ENCODE measurements at regions not wholly inside any gene's neighbourhood (a gene's known extent, or its start where the extent isn't known, plus 50 kb on each side); places are given as distances from the start of the nearest gene placed in this dataset.
"Not testable (repeated sequence)": the region's sequence is repeated elsewhere in the genome, so short reads cannot be mapped to it uniquely, and the experiment has no call there.

DNA sequence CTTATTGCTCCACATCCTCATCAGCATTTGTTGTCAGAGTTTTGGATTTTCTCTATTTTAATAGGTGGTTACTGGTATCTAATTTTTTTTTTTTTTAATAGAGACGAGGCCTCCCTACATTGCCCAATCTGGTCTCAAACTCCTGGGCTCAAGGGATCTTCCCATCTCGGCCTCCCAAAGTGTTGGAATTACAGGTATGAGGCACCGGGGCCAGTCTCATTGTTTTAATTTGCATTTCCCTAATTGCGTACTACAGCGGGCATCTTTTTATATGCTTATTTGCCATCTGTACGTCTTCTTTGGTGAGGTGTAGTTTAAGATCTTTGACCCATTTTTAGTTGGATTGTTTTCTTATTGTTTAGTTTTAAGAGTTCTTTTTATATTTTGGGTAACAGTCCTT, 210.4 kb upstream of the SULF2 start:
- Histone ChIP-seq H3K27ac (ENCODE audit: low read depth) (no peak overlapping the region), H3K4me3 (ENCODE audit: low read depth, low read length) (no peak overlapping the region), H3K36me3 (ENCODE audit: insufficient read depth) (no peaks in the 10 kb centered on the region), H3K4me1 (ENCODE audit: insufficient read depth) (no peaks in the 10 kb centered on the region)
- WGBS: 69% methylated on average over 6 of the region's 6 CpGs
- DNase-seq (ENCODE audit: extremely low spot score): no peak

DNA sequence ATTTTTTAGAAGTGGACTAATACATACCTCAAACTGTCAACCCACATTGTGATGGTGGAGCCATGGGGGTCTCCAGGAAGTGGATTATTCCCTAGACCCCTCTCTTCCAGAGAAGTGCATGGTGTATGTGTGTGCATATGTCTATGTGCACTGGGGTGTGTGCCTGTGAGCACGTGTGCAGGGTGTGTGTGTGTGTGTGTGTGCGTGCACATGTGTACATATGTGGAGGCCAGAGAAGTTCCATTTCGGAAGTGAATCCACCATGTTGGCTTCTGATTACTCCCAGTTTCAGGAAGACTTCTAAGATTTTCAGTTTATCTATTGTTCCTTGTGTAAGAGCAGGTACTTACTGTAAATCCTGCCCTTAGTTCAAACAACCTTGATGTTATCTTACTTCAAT, 208.5 kb upstream of the SULF2 start:
- Histone ChIP-seq H3K36me3 (ENCODE audit: insufficient read depth) (no peaks in the 10 kb centered on the region), H3K27ac (ENCODE audit: low read depth) (no peak overlapping the region)
- WGBS: 95% methylated on average over 3 of the region's 3 CpGs

DNA sequence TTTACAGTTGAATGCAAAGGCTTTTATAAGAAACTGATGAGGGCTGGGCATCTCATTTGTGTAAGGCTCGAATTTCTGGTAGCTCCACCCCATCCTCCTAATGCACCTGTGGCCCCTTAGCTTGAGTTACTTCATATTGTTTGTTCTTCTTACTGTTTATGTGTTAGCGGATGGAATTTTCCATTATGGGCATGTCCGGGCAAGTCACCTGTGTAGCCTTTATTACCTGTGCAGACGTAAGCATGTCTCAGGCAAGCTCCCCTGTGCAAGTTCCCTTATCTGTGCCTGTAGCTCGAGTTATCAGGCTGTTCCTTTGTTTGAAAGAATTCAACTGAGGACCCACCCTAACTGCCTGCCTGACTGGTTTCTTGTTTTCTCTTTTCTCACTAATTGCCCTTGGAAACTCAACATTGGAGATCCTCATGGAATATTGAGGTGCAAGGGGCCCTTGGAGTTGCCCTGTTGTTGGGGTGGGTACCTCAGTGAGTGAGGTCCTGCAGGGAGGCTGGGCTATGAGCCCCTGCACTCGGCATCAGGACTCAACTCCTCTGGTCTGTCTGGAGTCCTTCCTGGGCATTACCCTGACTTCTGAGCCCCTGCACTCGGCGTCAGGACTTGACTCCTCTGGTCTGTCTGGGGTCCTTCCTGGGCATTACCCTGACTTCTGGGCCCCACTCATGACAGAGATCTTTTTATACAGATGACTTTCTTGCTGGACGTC, 207.9 kb upstream of the SULF2 start:
- 89% methylated on average over 9 of the region's 9 CpGs for WGBS
- DNase-seq (ENCODE audit: extremely low spot score): no peak
- H3K27ac ChIP-seq (ENCODE audit: low read depth): no peak overlapping the region
- no peaks in the 10 kb centered on the region for H3K36me3 ChIP-seq (ENCODE audit: insufficient read depth)
- no peak overlapping the region for H3K4me3 ChIP-seq (ENCODE audit: low read depth, low read length)
- no peaks in the 10 kb centered on the region for H3K4me1 ChIP-seq (ENCODE audit: insufficient read depth)

More for the DNA sequence above, 208.5 kb upstream of the SULF2 start:
- no peak overlapping the region for H3K4me3 ChIP-seq (ENCODE audit: low read depth, low read length)
- no peak for DNase-seq (ENCODE audit: extremely low spot score)
- H3K4me1 ChIP-seq (ENCODE audit: insufficient read depth): no peaks in the 10 kb centered on the region

DNA sequence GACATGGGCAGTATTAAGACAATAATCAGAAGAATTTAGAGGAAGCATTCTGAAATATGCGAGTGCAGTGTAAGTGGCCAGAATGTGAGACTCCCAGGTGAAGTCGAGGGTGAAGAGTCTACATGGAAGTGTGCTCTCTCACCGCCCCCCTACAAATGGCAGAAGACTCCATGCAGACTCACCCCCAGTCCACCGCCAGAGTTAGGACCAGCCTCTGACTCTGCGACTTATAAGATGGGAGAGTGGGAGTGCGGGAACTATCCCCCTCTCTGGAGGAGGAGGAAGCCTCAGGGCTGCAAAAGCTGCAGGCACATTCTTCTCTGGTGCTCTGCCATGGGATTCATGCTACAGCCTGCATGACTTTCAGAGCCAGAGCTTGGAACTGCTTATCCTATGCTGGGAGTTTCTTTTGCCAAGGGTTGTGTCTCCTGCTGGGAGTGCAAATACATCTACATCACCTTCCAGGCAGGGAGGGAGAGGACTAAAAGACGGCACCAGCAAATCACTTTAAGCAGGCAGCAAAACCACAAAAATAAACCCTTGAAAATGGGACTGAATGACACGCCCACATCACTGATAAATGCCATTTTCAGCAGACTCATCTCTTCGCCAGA, 206.7 kb upstream of the SULF2 start:
- Histone ChIP-seq H3K4me3 (ENCODE audit: low read depth, low read length) (no peak overlapping the region), H3K4me1 (ENCODE audit: insufficient read depth) (no peaks in the 10 kb centered on the region), H3K27ac (ENCODE audit: low read depth) (no peak overlapping the region), H3K36me3 (ENCODE audit: insufficient read depth) (no peaks in the 10 kb centered on the region)
- DNase-seq (ENCODE audit: extremely low spot score): no peak
- WGBS: 68% methylated on average over 9 of the region's 9 CpGs

DNA sequence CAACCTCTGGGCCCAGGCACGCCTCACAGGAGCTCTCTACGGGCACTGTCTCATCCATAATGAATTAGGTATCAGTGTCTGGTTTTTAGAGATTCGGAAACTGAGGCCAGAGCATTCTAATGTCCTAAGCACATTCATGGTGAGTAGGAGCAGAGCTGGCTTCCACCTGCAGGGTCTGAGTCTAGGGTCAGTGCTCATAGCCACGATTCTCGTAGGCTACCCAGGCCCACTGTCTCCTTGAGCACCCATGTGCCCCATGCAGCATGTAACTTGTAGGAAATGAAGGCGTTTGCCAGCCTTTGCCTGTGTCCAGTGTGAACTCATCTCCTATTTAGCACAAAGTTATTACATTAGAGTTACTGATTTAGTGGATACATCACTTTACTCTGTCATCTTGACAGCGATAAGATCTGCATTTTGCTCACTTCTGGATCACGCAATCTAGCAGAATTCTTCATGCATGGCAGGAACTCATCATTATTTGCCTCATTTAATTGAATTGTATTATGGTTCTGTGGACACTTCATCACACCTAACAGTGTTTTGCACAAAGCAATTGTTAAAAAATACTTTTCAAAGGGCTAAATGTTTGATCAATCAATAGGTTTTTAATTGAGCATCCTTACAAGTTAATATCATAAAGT, 205.3 kb upstream of the SULF2 start:
- H3K4me1 ChIP-seq (ENCODE audit: insufficient read depth): no peaks in the 10 kb centered on the region
- no peak for DNase-seq (ENCODE audit: extremely low spot score)
- H3K4me3 ChIP-seq (ENCODE audit: low read depth, low read length): no peak overlapping the region
- H3K36me3 ChIP-seq (ENCODE audit: insufficient read depth): no peaks in the 10 kb centered on the region
- no peak overlapping the region for H3K27ac ChIP-seq (ENCODE audit: low read depth)
- WGBS: 92% methylated on average over 8 of the region's 8 CpGs

DNA sequence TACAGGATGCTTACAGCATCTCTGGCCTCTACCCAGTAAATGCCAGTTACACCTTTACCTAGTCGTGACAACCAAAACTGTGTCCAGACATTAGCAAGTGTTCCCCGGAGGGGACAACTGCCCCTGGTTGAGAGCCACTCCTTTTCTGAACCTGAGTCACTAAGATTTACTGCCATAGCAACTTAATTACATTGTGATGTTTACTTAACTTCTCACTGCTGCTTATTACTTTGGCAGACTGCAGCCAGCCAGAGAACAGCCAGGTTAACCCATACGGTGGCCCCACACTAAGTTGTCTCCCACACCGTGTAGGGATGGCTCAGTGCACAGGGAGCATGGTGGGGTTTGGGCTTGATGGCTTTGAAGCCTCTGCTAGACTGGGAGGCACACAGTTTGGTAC, 204.7 kb upstream of the SULF2 start:
- H3K36me3 ChIP-seq (ENCODE audit: insufficient read depth): no peaks in the 10 kb centered on the region
- 37% methylated on average over 4 of the region's 4 CpGs for WGBS
- peak; percentile 45 for DNase-seq (ENCODE audit: extremely low spot score)
- no peak overlapping the region for H3K27ac ChIP-seq (ENCODE audit: low read depth)
- H3K4me1 ChIP-seq (ENCODE audit: insufficient read depth): no peaks in the 10 kb centered on the region
- no peak overlapping the region for H3K4me3 ChIP-seq (ENCODE audit: low read depth, low read length)

DNA sequence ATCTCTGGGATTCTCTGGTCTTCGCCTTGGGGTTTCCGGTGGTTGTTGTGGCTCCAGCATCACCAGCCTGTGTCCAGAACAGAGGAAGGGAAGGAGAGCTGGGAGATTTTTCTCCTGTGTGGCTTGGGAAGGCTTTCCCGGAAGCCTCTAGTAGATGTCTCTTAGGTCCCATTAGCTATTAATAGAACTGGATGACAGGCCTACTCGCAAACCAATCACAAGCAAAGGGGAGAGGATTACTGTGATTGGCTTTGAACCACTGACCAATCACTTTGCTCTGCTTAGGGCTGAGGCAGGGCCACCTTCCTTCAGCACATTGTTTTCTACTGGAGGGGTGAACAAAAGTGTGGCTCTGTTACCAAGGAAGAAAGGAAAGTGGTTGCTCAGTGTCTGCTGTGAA, 203.4 kb upstream of the SULF2 start:
- H3K4me1 ChIP-seq (ENCODE audit: insufficient read depth): no peaks in the 10 kb centered on the region
- no peak overlapping the region for H3K27ac ChIP-seq (ENCODE audit: low read depth)
- no peaks in the 10 kb centered on the region for H3K36me3 ChIP-seq (ENCODE audit: insufficient read depth)
- H3K4me3 ChIP-seq (ENCODE audit: low read depth, low read length): no peak overlapping the region
- no peak for DNase-seq (ENCODE audit: extremely low spot score)
- WGBS: 63% methylated on average over 4 of the region's 4 CpGs

DNA sequence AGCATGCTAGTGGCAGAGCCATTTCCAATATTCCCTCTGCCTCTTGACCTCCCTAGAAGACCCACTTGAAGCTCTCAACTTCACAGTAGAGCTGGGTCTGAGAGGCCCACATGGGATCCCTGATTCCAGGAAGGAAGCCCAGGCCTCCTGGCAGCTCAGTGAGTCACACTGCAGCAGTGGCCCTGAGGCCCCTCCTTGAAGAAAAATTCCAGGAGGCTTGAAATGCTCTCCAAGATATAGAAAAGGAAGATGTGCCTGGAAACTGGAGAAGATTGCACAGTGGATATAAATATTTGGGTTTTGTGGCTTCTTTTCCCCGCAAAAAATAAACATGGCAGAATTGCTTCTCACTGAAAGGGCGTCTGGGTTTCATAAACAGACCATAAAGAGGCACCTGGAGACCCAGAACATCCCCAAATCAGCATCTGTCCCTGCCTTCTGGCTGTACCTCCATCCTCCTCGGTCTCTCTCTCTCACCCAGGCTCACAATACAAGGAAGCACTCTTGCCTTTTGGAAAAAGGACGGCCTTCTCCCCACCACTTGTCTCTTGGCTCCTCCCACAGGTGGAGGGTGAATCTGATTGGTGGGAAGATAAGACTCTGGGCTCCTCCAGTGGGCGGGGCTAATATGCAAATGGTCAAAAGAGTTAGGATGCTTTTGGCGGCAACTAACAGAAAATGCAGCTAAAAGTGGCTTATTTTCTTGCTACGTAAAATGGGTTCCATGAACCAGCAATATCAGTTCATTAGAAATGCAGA, 200.0 kb upstream of the SULF2 start:
- 66% methylated on average over 7 of the region's 7 CpGs for WGBS
- no peaks in the 10 kb centered on the region for H3K36me3 ChIP-seq (ENCODE audit: insufficient read depth)
- no peak for DNase-seq (ENCODE audit: extremely low spot score)
- no peak overlapping the region for H3K4me3 ChIP-seq (ENCODE audit: low read depth, low read length)
- H3K4me1 ChIP-seq (ENCODE audit: insufficient read depth): no peaks in the 10 kb centered on the region
- no peak overlapping the region for H3K27ac ChIP-seq (ENCODE audit: low read depth)

DNA sequence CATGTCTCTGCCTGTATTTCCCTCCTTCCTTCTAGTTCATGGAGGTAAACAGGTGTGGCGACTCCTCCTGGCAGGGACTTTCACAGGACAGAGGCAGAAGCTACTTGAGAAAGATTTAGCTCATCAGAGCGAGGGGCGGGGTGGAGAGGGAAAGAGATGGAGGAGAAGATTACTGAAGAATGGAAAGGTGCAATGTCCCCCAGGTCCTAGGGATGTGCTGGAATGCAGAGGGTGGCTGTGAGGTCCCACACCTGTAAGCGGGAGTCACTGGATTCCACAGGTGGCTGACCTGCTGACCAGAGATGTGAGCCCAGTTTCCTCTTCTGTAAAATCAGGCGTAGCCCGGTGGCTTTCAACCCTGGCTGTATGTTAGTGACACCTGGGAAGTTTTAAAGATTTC, 199.2 kb upstream of the SULF2 start:
- no peak for DNase-seq (ENCODE audit: extremely low spot score)
- H3K4me1 ChIP-seq (ENCODE audit: insufficient read depth): no peaks in the 10 kb centered on the region
- no peaks in the 10 kb centered on the region for H3K36me3 ChIP-seq (ENCODE audit: insufficient read depth)
- WGBS: 93% methylated on average over 6 of the region's 6 CpGs
- no peak overlapping the region for H3K4me3 ChIP-seq (ENCODE audit: low read depth, low read length)
- H3K27ac ChIP-seq (ENCODE audit: low read depth): no peak overlapping the region

DNA sequence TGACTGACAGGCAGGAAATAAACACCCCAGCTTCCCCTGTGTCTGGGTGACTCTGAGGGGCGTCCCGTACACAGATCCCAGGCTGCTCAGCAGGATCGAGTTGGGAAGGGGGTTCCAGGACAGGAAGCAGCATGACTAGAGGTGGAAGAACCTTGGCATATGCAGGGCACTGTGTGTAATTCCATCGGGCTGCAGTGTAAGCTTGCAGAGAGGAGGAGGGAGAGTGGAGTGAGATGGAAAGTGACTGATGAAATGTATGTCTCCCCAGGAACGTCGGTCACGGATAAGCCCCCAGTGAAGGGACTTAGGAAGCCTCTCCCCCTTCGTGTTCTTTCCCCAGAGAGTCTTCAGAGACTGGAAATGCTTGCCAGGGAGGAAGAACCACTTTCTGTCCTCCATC, 198.4 kb upstream of the SULF2 start:
- DNase-seq (ENCODE audit: extremely low spot score); H3K4me1 ChIP-seq (ENCODE audit: insufficient read depth); H3K4me3 ChIP-seq (ENCODE audit: low read depth, low read length); H3K27ac ChIP-seq (ENCODE audit: low read depth); H3K36me3 ChIP-seq (ENCODE audit: insufficient read depth): not testable (repeated sequence)
- 49% methylated on average over 8 of the region's 8 CpGs for WGBS

DNA sequence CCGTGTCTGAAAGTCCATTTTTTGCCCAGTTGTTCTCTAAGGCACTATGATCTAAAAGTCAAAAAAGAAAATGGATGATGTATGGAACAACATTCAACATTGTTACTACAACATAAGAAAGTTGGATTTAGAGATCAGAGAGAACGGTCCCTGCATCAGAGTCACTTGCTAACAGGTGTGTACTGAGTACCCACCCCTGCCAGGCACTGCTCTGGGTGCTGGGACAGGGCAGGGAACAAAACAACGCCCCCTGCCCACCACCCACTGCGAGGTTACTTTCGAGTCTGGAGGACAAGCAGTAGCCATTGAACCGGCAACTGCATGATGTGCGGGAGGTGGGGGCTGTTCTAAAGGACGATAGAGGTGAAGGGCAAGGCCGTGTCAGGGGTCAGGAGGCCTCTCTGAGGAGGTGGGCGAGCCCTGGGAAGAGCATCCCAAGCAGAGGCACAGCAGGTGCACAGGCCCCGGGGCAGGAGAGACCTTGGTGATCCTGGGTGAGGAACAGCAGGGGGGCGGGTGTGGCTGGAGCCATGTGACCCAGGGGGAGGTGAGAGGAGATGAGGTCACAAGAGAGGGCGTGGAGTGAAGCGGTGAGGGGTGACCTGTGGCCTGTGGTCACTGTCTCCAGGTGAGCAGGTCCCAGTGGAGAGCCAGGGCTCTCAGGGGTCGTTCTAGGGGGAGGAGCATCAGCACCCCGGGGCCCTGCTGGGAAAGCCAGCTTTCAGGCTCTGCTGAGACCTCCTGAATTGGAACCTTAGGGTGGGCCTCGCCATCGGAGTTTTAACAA, 197.5 kb upstream of the SULF2 start:
- no peak for DNase-seq (ENCODE audit: extremely low spot score)
- no peak overlapping the region for H3K4me3 ChIP-seq (ENCODE audit: low read depth, low read length)
- no peaks in the 10 kb centered on the region for H3K4me1 ChIP-seq (ENCODE audit: insufficient read depth)
- 90% methylated on average over 18 of the region's 18 CpGs for WGBS
- H3K27ac ChIP-seq (ENCODE audit: low read depth): no peak overlapping the region
- no peaks in the 10 kb centered on the region for H3K36me3 ChIP-seq (ENCODE audit: insufficient read depth)

DNA sequence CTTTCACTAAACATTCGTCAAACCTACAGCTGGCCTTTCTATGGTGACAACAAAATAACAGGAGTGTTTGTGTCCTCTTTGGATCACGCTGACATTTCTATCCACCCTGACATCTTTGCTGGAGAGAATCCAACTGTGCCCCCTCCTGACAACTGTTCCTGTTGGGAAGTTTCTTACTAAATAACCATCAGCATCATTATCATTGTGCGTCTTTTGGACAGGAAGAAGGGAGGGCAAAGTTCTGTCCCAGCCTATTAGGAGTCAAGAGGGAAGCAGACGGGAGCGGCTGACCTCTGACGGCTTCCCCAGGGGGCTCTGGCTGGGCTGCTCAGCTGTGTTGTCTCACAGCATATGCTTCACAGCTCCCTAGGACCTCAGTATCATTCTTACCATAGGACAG, 195.9 kb upstream of the SULF2 start:
- DNase-seq (ENCODE audit: extremely low spot score): no peak
- WGBS: 63% methylated on average over 6 of the region's 6 CpGs
- no peak overlapping the region for H3K4me3 ChIP-seq (ENCODE audit: low read depth, low read length)
- H3K4me1 ChIP-seq (ENCODE audit: insufficient read depth): no peaks in the 10 kb centered on the region
- H3K27ac ChIP-seq (ENCODE audit: low read depth): no peak overlapping the region
- no peaks in the 10 kb centered on the region for H3K36me3 ChIP-seq (ENCODE audit: insufficient read depth)
